Inferior parietal cortex (tissue), 1 donor: ENCODE measurements at regions not wholly inside any gene's neighbourhood (a gene's known extent, or its start where the extent isn't known, plus 50 kb on each side); places are given as distances from the start of the nearest gene placed in this dataset.

ENCODE experiments used
- DNase-seq: peaks from one replicate; pipeline ENCODE4 v3.0.0-alpha.2; 2016; ENCODE audit errors: extremely low spot score

GRCh38 chr12:65597527-65597926 is 226.8 kb upstream of the HMGA2 start:
- no peak for DNase-seq

- DNase-seq = no peak
Measured at GRCh38 chr12:65598688-65599087, 225.6 kb upstream of the HMGA2 start.

- no peak for DNase-seq
Measured at GRCh38 chr12:65602253-65602609, 222.1 kb upstream of the HMGA2 start.

GRCh38 chr12:65602610-65603295 is 221.5 kb upstream of the HMGA2 start:
- DNase-seq = peak; percentile 76

- DNase-seq = no peak
Measured at GRCh38 chr12:65603438-65604351, 220.6 kb upstream of the HMGA2 start.

- DNase-seq = no peak
Measured at GRCh38 chr12:65605019-65605418, 219.3 kb upstream of the HMGA2 start.

- DNase-seq = no peak
Measured at GRCh38 chr12:65606008-65606766, 218.1 kb upstream of the HMGA2 start.

- DNase-seq = no peak
Measured at GRCh38 chr12:65607401-65607841, 216.9 kb upstream of the HMGA2 start.

- DNase-seq = no peak
Measured at GRCh38 chr12:65608319-65608916, 215.9 kb upstream of the HMGA2 start.

GRCh38 chr12:65609359-65609771 is 214.9 kb upstream of the HMGA2 start:
- DNase-seq = no peak

- no peak for DNase-seq
Measured at GRCh38 chr12:65611396-65611795, 212.9 kb upstream of the HMGA2 start.

GRCh38 chr12:65612440-65612839 is 211.8 kb upstream of the HMGA2 start:
- DNase-seq = no peak

GRCh38 chr12:65613692-65614091 is 210.6 kb upstream of the HMGA2 start:
- no peak for DNase-seq

GRCh38 chr12:65614259-65614889 is 209.9 kb upstream of the HMGA2 start:
- DNase-seq = no peak

GRCh38 chr12:65615118-65615517 is 209.2 kb upstream of the HMGA2 start:
- no peak for DNase-seq

GRCh38 chr12:65616022-65616421 is 208.3 kb upstream of the HMGA2 start:
- DNase-seq = no peak

GRCh38 chr12:65618588-65618987 is 205.7 kb upstream of the HMGA2 start:
- DNase-seq = no peak

GRCh38 chr12:65619018-65619417 is 205.3 kb upstream of the HMGA2 start:
- no peak for DNase-seq

GRCh38 chr12:65620046-65620445 is 204.2 kb upstream of the HMGA2 start:
- DNase-seq = no peak

GRCh38 chr12:65622056-65622455 is 202.2 kb upstream of the HMGA2 start:
- DNase-seq = no peak

- no peak for DNase-seq
Measured at GRCh38 chr12:65623507-65623906, 200.8 kb upstream of the HMGA2 start.
